ENCODE measurements at regions not wholly inside any gene's neighbourhood (a gene's known extent, or its start where the extent isn't known, plus 50 kb on each side); places are given as distances from the start of the nearest gene placed in this dataset.

DNA sequence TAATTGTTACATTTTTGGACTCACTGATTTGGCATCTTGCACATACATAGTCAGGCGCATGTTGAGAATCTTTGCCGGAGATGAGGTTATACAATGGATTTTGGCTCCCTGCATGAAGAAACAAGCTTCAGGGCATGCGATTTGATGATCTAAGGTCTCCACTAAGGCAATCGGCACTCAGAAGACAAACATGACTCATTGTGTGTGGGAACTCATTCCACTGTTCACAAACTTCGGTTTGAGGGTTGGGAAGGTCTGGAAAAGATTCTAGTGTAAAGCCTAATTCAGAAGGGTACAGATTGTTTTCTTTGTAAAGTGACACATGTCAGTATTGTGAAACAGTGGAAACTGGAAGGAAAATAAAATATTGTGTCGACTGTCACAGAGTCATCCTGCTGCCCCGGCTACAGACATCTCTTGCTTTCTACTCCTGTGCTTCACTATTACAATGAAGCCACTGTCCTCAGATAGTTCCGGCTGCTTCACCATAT lies 192.6 kb upstream of the HMGA2 start:
- DNase-seq: peak; percentile 13

DNA sequence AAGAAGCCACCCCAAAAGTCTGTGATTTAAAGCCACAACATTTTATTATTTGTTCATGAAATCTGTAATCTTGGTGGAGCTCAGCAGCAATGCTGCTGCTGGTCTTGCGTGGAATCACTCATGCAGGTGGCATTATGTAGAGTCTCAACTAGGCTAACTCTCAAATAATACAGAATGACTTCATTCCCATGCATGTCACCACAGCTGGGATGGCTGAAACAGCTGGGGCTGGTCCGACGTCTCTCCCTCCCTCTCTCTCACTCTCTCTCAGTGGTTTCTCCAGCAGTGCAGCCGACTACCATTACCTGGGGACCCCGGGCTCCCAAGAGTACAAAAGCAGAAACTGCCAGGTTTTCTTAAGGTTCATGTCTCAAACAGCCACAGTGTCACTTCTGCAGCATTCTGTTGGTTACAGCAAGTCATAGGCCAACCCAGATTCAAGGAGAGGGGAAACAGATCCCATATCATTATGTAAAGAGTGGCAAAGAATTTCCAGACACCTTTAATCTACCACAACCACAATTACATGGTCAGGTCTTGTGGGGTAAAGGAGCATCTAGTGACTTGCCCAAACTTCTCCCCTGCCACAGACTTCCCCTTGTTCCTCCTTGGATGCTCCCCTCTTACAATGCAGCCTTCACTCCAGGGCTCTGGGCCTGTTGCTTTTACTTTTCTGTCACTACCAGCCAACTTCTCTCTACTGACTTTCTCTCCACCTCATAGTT lies 192.0 kb upstream of the HMGA2 start:
- DNase-seq: no peak

DNA sequence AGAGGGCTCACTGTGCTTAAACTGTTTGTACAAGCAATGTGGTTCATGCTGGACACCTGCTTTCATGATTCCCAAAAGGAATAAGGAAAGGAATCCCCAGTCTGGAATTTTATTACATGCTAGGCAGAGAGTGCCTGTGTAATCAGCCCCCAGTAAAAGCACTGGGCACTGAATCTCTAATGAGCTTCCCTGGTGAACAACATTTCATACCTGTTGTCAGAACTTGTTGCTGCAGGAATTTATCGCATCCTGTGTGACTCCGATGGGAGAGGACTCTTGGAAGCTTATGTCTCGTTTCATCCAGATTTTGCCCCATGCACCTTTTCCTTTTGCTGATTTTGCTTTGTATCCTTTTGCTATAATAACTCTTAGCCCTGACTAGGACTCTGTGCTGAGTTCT lies 190.2 kb upstream of the HMGA2 start:
- no peak for DNase-seq

DNA sequence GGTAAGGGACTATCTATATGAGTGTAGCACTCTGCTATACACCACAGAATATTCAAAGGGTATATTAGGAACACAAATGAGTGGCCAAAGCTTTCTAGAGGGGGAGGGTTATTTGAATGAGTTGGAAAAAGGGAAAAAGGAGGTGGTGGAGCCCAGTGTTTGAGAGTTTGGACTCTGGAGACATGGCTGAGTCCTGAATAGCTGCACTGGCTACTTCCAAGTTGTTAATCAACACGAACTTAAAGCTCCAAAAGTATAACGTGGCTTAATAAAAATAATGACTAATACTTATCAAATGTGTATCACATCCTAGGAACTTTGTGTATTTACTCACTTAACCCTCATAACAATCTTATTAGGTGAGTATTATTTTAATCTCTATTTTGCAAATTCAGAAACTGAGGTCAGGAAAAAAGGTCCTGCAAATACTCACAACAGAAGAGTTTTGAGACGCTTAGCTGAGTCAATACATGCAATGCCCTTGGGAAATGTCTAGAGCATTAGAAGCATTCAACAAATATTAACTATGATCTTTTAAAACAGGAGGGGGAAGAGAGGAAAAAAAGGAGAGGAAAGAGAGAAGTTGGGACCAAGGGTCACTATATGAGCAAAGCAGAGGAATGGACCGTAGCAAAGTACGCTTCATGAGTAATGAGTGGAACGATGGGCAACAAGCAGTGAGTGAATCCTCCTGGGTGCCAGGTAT lies 189.5 kb upstream of the HMGA2 start:
- DNase-seq: no peak

DNA sequence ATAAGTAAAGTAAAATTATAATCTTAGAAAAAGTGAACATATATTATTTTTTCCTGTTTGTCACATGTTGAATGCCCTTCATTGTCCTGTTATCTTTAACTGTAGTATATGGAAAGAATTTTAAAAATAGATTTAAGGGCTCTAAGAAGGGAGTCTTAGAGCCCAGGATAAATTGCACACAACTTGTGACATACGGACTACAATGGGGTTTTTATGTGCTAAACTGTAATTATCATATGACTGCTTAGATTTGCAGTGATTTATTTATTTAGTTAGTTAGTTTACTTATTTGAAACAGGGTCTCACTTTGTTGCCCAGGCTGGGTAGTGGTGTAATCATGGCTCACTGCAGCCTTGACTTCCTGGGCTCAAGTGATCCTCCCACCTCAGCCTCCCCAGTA lies 187.8 kb upstream of the HMGA2 start:
- no peak for DNase-seq

DNA sequence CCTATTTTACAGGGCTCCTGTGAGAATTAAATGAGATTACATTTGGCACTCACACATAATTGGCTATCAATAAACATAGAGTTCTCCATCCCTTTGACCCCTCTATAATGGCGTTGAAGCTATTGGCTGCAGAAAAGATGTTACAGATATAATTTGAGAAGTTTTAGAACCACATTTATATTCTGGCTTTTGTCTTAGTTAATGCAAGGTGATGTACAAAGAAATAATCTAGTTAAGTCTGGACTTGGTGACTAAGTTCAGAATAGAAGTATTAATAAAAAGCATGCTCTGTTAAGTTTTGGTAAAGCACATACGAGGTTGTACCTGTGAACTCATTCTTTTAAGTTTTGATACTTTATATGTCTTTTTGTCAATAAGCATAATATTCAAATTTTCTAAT lies 187.1 kb upstream of the HMGA2 start:
- no peak for DNase-seq

DNA sequence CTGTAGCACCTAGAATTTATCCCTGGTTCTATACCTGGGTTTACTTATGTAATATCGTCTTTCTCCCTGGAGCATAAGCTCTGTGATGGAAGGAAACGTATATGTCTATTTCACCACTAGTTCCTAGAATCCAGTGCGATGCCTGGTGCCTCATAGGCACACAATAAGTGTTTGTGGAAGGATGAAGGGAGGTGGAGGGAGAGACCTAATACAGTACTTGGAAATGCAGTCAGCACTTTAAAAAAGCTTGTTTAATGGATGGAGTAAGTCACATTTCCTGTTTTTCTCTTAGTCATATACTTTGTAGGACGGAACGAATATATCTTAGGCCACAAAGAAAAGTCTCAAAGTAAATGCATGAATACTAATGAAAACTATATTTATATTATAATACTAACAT lies 186.5 kb upstream of the HMGA2 start:
- no peak for DNase-seq

DNA sequence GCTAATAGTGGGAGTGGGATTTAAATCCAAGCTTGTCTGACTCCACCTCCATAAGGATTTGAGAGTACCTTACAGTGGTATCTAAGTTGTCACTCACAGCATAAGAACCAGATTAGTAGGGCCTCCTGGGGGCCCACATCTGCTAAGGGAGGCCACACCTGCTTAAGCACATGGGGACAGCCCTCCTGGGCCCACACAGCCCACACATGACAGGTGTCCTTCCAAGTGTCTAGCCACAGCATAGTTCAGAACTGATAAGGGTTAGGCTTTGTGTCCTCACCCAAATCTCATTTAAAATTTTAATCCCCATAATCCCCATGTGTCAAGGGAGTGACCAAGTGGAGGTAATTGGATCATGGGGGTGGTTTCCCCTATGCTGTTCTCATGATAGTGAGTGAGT lies 186.0 kb upstream of the HMGA2 start:
- no peak for DNase-seq

DNA sequence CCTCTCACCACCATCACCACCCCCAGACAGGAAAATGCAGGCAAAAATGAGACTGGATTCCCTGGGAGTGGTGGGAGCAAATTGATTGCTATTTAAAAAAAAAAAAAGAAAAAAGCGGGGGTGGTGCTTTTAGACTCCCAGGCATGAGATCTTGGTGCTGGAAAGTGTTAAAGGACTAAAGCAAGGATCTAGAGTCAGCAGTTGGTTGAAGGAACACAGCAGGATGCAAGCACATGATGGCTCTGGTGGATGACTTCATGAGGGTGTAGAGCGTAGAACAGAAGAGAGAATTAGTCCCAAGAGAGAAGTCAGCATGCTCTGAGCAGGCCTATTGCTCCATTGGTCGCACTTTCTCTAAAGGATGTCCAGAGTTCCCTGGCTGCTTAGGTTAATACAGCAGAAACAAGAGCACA lies 183.8 kb upstream of the HMGA2 start:
- DNase-seq: no peak

DNA sequence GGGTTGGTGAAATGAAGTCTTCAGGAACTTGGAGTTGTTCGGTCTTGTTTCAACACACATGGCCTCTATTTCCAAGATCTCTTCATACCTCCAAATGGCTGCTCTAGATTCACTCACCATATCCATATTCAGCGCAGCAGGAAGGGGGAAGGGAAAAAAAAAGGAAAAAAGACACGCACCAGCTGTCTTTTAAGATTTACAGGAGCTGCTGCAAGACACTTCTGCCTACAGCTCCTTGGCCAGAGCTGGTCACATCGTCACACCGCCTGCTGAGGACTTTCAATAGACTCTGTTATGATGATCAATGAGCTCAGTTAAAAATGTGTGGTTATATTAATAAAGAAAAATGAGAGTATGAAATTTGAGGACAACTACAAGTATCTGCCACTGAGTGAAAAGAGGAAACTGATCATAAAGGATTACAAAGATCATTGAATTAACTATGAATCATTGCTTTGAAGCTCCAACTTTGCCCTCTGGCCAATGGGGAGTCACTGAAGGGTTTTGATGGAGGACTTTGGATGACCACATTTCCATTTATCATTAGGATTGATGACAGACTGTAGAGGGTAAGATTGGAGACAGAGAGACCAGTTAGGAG lies 182.1 kb upstream of the HMGA2 start:
- no peak for DNase-seq

DNA sequence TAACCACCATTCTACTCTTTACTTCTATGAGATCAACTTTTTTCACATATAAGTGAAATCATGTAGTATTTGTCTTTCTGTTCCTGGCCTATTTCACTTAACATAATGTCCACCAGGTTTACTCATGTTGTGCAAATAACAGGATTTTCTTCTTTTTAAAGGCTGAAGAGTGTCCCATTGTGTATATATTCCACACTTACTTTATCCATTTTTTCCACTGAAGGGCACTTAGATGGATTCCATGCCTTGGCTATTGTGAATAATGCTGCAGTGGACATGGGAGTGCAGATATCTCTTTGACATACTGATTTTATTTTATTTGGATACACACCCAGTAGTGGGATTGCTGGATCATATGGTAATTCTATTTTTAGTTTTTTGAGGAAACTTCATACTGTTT lies 181.1 kb upstream of the HMGA2 start:
- DNase-seq: no peak

DNA sequence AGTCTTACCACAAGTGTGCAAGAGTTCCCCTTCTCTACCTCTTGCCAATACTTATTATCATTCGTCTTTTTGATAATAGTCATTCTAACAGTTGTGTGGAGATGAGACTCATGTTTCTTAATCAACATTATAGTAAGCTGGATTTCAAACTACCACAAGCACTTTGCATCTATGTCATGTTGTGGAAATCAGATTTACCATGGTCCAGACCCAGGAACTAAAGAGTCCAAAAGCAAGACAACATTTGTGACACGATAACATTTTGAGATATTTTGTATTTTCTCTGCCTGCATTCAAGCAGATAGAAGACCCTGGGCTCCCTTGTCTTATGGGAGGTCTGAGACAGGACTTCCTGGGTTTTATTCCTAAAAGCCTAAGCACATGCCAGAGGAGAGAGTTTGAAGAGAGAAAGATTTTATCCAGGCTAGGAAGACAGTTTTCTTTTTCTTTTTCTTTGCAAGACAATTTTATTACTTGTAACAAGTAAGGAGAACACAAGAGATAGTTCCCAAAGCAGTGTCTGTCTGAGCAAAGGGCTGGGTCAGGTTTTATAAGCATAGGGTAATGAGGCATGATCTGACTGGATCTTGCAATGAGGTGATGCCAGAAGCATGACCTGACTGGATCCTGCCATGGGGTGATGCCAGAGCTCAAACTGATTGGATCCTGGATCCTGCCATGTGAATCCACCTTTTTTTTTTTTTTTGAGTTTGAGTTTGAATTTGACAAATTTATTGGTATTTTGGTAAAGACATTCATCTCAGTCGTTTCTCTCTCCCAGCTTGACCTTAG lies 180.5 kb upstream of the HMGA2 start:
- DNase-seq: no peak

DNA sequence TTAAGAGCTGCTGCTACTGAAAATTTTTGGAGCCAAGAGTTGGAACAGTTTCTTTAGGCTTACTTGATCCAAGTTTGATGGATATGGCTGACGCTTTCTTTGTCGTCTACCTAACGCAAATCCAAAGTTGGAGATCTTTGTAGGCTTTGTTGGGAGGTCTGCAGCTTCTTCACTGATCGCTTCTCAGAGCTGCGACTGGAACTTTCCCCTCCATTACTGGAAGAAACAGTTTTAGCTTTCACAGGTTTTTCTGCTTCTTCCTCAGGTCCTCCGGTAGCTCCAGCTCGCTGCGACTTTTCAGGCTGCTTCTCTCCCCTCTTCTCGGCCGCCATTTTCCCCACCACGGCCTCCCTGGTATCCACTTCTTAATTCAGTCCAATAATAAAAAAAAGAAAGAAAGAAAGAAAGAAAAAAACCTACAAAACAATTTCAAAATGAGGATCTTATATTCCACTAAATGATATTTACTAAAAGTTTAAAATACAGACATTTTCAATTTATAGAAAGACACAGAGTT lies 178.1 kb upstream of the HMGA2 start:
- DNase-seq: no peak

DNA sequence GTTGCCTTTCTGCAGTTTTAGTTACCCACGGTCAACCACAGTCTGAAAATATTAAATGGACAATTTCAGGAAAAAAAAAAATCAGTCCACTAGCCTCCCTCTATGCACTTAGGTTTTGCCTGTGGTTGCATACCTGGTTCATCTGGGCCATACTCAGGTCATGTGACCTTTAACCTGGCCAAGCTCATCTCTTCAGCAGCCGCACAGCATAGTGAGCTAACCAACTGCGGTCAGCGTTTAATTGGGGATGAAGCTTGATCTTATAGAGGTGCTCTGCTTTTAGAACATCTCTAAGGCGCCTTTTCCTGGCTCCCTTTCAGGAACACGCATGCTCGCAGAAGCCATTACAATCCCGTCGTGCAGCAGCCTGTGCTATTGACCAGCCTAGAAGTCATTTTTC lies 177.2 kb upstream of the HMGA2 start:
- no peak for DNase-seq

DNA sequence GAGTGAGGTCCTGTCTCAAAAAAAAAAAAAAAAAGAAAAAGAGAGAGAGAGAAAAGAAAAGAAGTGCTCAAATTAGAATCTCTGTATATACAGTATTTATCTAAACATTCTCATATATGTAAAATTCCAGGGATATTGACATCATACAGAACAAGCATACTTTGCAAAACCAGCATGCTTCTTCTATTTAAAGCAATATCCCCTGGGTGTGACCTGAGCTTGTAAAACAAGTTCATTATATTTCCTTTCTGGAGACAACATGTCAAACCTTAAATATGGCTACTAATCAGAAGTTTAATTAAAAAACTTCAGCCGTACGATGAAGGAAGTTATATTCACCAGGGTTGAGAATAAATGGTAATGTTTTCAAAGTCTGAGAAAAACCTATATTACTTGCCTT lies 175.8 kb upstream of the HMGA2 start:
- DNase-seq: no peak

DNA sequence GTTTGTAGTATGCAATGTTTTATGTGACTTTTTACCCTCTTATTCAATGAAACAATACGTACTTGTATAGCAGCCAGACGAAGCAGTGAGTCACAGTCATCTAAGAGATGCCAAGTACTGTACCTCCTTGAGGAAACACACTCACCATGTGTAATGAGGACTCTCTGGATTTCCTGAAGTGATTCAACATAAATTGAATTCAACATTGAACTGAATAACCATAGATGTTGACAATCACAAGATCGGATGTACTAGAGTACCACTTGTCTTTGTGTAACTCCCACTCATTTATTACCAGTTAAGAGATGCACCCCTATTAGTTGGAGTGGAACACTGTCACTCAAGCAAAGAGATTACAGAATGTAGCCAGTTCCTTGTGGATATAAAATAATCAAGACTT lies 175.2 kb upstream of the HMGA2 start:
- peak; percentile 32 for DNase-seq

DNA sequence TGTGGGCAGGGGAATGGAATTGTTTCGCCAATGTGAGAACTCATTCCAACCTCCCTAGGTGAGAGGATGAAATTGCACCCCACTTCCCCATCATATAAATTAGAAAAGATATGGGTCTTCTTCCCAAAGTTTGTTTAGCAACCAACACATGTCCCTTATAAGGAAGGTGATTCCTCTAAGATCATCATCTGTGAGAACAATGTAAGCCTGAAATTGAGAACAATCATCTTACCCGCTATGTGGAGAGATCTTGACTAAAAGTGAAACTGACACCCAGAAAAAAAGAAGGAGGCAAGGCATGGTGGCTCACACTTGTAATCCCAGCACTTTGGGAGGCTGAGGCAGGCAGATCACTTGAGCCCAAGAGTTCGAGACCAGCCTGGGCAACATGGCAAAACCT lies 173.2 kb upstream of the HMGA2 start:
- no peak for DNase-seq

DNA sequence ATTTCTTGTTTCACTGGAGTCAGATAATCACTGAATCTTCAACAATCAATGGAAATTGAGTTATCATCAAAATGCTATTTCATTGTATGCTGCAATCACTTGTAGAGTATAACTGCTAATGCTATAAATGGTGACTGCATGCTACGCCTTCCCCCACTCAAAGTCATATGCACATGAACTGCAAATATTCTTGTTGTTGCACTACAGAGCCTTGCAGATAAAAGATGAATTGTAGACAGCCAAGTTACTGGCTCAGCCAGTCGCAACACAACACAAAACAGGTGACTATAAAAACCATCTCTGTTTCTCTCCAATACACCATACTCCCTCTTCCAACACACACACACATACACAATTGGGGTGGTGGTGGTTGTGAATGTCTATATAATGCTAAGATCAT lies 171.0 kb upstream of the HMGA2 start:
- DNase-seq: no peak

DNA sequence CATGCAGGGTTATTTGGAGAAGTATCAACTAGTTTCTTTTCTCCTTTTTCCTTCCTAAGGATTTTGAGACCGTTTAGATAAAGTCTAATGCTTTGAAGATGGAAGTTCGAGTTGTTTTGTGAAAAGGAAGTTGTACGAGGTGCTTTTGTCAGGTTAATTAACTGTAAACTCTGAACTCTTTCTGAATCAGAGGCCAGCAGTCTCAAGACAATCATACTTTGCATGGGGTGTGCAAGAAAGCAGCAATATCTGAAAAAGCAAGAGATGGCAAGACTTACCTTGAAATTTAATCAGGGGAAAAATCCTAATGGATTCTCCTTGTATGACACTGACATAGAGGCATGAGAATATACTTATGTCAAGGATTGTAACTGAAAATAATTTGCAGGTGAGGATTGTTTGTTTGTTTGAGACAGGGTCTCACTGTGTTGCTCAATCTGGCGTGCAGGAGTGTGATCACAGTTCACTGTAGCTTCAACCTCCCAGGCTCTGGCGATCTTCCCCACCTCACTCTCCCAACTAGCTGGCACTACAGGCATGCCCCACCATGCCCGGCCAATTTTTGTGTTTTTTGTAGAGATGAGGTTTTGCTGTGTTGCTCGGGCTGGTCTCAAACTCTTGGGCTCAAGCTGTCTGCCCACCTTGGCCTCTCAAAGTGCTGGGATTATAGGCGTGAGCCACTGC lies 170.2 kb upstream of the HMGA2 start:
- DNase-seq: no peak

DNA sequence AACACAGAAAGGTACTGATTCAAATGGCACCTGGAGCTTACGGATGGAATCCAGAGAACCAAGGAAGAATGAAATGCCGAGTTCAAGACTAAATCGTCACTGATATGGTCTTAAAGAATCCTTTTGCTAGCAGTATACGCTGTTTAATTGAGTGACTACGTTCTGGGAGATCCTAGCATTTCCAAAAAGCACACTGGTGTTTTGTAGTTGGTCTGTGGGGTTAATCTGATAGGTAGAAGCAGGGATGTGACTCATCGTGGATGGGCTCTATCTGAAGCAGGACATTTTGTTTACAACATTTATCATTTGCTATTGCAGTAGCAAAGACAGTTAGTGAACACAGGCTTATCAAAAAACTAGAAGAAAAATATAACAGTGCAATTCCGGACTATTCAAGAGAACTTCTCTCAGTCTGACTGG lies 169.2 kb upstream of the HMGA2 start:
- no peak for DNase-seq

DNA sequence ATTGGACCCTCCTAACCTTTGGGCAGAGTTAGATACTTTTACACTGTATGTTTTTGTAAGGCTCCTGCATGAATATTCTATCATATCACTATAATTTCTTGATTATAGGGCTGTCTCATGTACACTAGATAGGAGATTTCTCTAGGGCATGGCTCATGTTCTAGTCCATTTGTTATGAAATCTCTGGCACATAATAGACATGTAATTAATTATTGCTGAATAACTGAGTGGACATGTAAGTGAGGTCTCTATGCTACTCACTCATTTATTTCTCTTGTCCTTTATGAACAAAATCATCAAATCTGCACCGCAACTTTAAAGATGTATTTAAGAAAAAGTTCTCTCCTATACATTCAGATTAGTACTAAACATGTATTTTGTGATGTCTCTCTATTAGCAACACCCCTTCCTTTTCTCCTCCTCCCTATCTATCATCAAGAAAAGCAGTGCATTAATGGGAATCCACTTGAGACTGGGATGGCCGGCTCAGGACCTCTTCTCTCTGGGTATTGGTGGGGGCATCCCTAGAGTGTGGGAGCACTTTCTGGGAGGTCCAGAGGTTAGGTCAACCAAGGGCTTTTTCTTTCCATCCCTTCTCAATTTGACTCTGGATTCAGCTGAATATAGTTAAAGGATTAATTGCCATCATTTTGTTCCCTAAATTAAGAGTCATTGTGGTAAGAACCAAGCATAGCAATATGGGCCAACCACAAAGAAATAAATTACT lies 168.0 kb upstream of the HMGA2 start:
- DNase-seq: no peak

DNA sequence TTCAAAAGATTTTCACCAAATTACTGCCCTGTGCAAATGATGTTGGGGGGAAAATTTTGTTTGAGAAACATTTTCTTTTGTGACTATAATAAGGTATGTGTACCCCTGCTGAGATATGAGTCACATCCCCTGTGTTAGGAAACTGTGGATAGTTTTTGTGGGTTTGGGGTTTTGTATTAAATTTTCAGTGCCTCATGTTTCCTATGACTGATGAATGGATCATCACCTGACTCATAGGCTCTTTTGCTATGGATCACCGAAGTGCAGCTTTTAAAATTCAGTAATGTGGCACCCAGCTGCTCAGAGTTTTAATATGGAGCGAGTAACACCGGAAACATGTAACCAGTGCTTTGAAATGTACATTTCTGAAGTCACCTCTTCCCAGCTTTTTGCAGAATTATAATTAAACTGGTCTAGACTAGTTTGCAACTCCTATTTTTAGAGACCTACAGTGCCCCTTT lies 167.4 kb upstream of the HMGA2 start:
- peak; percentile 14 for DNase-seq
